ENCODE measurements at regions not wholly inside any gene's neighbourhood (a gene's known extent, or its start where the extent isn't known, plus 50 kb on each side); places are given as distances from the start of the nearest gene placed in this dataset.
A peak's percentile ranks its signal among the peaks of the same experiment; 100 is the strongest.

GRCh38 chr4:98778206-98778605, 119.8 kb upstream of the TSPAN5 start:
- Histone ChIP-seq H3K4me2 (ENCODE audit: low read length) (peak overlapping the region; percentile 30; the same call in 1 of the 2 replicates), H3K4me1 (ENCODE audit: control insufficient read depth in 1 of 2, insufficient read depth in 2 of 2, low read length in 2 of 2) (peaks cover 0 to 10% of the 10 kb centered on the region in 2 experiments; a peak in 2 of 4 replicates), H4K20me1 (ENCODE audit: insufficient read depth) (no peaks in the 10 kb centered on the region), H3K36me3 (ENCODE audit: control insufficient read depth in 1 of 2, insufficient read depth in 2 of 2, low read length in 2 of 2) (no peaks in the 10 kb centered on the region), H3K9me3 (ENCODE audit: control insufficient read depth in 1 of 2, insufficient read depth in 1 of 2, low read depth in 1 of 2, low read length in 2 of 2) (no peaks in the 10 kb centered on the region), H3K9me2 (ENCODE audit: insufficient read depth) (0 out of 2 replicates have a peak, but pooled peaks cover 3% of the 10 kb centered on the region), H3K27ac (ENCODE audit: low read depth, low read length) (no peak overlapping the region), H3K4me3 (replicated peaks in 1 of 2; ENCODE audit: low read depth in 1 of 2, low read length in 2 of 2) (no peak overlapping the region), H2AFZ (ENCODE audit: low read depth, low read length, poor library complexity, severe bottlenecking) (peak overlapping the region; percentile 84), H3K9ac (ENCODE audit: low read length) (no peak overlapping the region), H3K27me3 (ENCODE audit: insufficient read depth, low read length) (no peaks in the 10 kb centered on the region), H3K79me2 (ENCODE audit: insufficient read depth, low read length) (no peaks in the 10 kb centered on the region)
- ChIA-PET POLR2A (no interaction called here), CTCF (interaction anchor here (1.1 kb wide), 1 partner anchor 30 kb away, joined by 3 read pairs; no protein-coding TSS in a partner anchor), RAD21 (ENCODE audit: low non-redundant PET in 1 of 2, low total read pairs in 2 of 2, uncharacterized antibody in 2 of 2, unreplicated experiment in 2 of 2) (no interaction called here)
- TF ChIP-seq SIN3A (IDR thresholded peaks at IDR 0.05; ENCODE audit: low read depth) (no peak), EZH2phosphoT487 (IDR thresholded peaks at IDR 0.05; ENCODE audit: borderline replicate concordance) (no peak), EZH2 (IDR thresholded peaks at IDR 0.05) (no peak), SP1 (IDR thresholded peaks at IDR 0.05; ENCODE audit: low read depth) (no peak), SRF (IDR thresholded peaks at IDR 0.05; ENCODE audit: low read depth) (no peak), ATF3 (IDR thresholded peaks at IDR 0.05) (no peak), ZNF274 (IDR thresholded peaks at IDR 0.05; ENCODE audit: low read depth, low read length) (no peak), CEBPB (IDR thresholded peaks at IDR 0.05; ENCODE audit: low read depth) (peak; percentile 78), ZBTB33 (IDR thresholded peaks at IDR 0.05; ENCODE audit: extremely low read depth, insufficient replicate concordance, low read length) (no peak), FOSL1 (IDR thresholded peaks at IDR 0.05; ENCODE audit: low read depth) (peak; percentile 35; the same call in 1 of the 2 replicates), CTCF (IDR thresholded peaks at IDR 0.05 in 2 of 3, conservative IDR thresholded peaks at IDR 0.05 in 1 of 3; ENCODE audit: borderline replicate concordance in 1 of 3, insufficient read depth in 1 of 3, low read depth in 2 of 3, low read length in 2 of 3) (no peak), TCF7L2 (IDR thresholded peaks at IDR 0.05; ENCODE audit: borderline replicate concordance, extremely low read depth, insufficient read depth, insufficient read length) (no peak)
- no TSS peak for BruUV-seq (replicated peaks)
- ATAC-seq (0 out of 2 replicates have a peak, but pooled peaks have one; percentile 27), DNase-seq (ENCODE audit: low read depth, low spot score) (no peak)
- intact Hi-C loops (cut with micrococcal nuclease), result no loop called here

Data from HCT116 (cell line).